RWPE2 (cell line): ENCODE measurements at regions not wholly inside any gene's neighbourhood (a gene's known extent, or its start where the extent isn't known, plus 50 kb on each side); places are given as distances from the start of the nearest gene placed in this dataset.

ENCODE experiments used
- ATAC-seq: fragments of 200-7000 bp; cut with Tn5 transposase; 3 replicates; pipeline ENCODE4 v1.9.1; 2021; ENCODE audit warnings: low read depth
- DNase-seq: peaks from one replicate; pipeline ENCODE4 v3.0.0-alpha.2; 2020; ENCODE audit warnings: low spot score
- H3K27ac ChIP-seq: fragments of 450-650 bp; 2 replicates; pipeline ENCODE4 v1.5.1; 2017; ENCODE audit warnings: mild to moderate bottlenecking; ENCODE audit not compliant: poor library complexity, severe bottlenecking
- H3K27me3 ChIP-seq: fragments of 250-450 bp; sonication (Bioruptor Pico); 2 replicates; pipeline ENCODE4 v1.5.1; 2021; ENCODE audit warnings: mild to moderate bottlenecking, moderate library complexity; ENCODE audit not compliant: insufficient read depth, poor library complexity, severe bottlenecking
- H3K36me3 ChIP-seq: fragments of 250-450 bp; sonication (Bioruptor Pico); 2 replicates; pipeline ENCODE4 v1.5.1; 2020; ENCODE audit warnings: low read depth, mild to moderate bottlenecking, moderate library complexity
- H3K4me1 ChIP-seq: fragments of 250-450 bp; sonication (Bioruptor Pico); 2 replicates; pipeline ENCODE4 v1.5.1; 2021; ENCODE audit warnings: mild to moderate bottlenecking, moderate library complexity; ENCODE audit not compliant: insufficient read depth, poor library complexity, severe bottlenecking
- H3K4me3 ChIP-seq: fragments of 250-450 bp; sonication (Bioruptor Pico); 2 replicates; pipeline ENCODE4 v1.5.1; 2021; ENCODE audit warnings: mild to moderate bottlenecking, moderate library complexity; ENCODE audit not compliant: severe bottlenecking
- H3K9me3 ChIP-seq: fragments of 250-450 bp; sonication (Bioruptor Pico); 2 replicates; pipeline ENCODE4 v1.5.1; 2021; ENCODE audit warnings: mild to moderate bottlenecking, moderate library complexity; ENCODE audit not compliant: severe bottlenecking
- CTCF ChIP-seq: fragments of 450-650 bp; IDR thresholded peaks from one replicate; pipeline ENCODE4 v1.5.1; 2017; ENCODE audit warnings: mild to moderate bottlenecking, moderate library complexity; ENCODE audit not compliant: poor library complexity, severe bottlenecking

- no peak for ATAC-seq
- peaks cover 15% of the 10 kb centered on the region for H3K4me1 ChIP-seq
- no peaks in the 10 kb centered on the region for H3K9me3 ChIP-seq
- no peak overlapping the region for H3K4me3 ChIP-seq
- TF ChIP-seq CTCF, result no peak
- no peaks in the 10 kb centered on the region for H3K27me3 ChIP-seq
- no peak overlapping the region for H3K27ac ChIP-seq
- no peak for DNase-seq
- H3K36me3 ChIP-seq, result no peaks in the 10 kb centered on the region
These were observed 233.4 kb upstream of the NLRP1 start for GRCh38 chr17:5817475-5818395.

GRCh38 chr17:5819396-5819795 lies 235.1 kb upstream of the NLRP1 start:
- Histone ChIP-seq H3K9me3 (no peaks in the 10 kb centered on the region), H3K4me3 (no peak overlapping the region), H3K4me1 (peaks cover 18% of the 10 kb centered on the region), H3K36me3 (no peaks in the 10 kb centered on the region), H3K27me3 (no peaks in the 10 kb centered on the region), H3K27ac (no peak overlapping the region)
- no peak for TF ChIP-seq CTCF
- no peak for DNase-seq
- ATAC-seq, result no peak

GRCh38 chr17:5819921-5820685 lies 235.8 kb upstream of the NLRP1 start:
- no peak for ATAC-seq

GRCh38 chr17:5820721-5821456 lies 236.6 kb upstream of the NLRP1 start:
- no peak for DNase-seq
- no peak for TF ChIP-seq CTCF
- peak overlapping the region; percentile 62 for H3K27ac ChIP-seq

More at GRCh38 chr17:5819921-5820685, 235.8 kb upstream of the NLRP1 start:
- Histone ChIP-seq H3K27me3 (no peaks in the 10 kb centered on the region), H3K4me3 (no peak overlapping the region), H3K9me3 (no peaks in the 10 kb centered on the region), H3K27ac (peak overlapping the region; percentile 62), H3K4me1 (peaks cover 18% of the 10 kb centered on the region), H3K36me3 (no peaks in the 10 kb centered on the region)
- no peak for DNase-seq
- TF ChIP-seq CTCF, result no peak

More at GRCh38 chr17:5820721-5821456, 236.6 kb upstream of the NLRP1 start:
- Histone ChIP-seq H3K4me3 (no peak overlapping the region), H3K36me3 (no peaks in the 10 kb centered on the region), H3K9me3 (no peaks in the 10 kb centered on the region), H3K27me3 (no peaks in the 10 kb centered on the region), H3K4me1 (peaks cover 22% of the 10 kb centered on the region)
- ATAC-seq, result peak; percentile 80
